Activated T-helper 1 cell treated with anti-CD3 and anti-CD28 coated beads, Interleukin-12 subunit alpha, Interleukin-12 subunit beta, Interleukin-2, Interleukin-4 antibody, amounts not matched to agents 30 ng/mL and 10 ng/mL and 1 ng/mL, durations not matched to agents 14 hours and 24 hours and 36 hours (primary cell): ENCODE measurements at regions not wholly inside any gene's neighbourhood (a gene's known extent, or its start where the extent isn't known, plus 50 kb on each side); places are given as distances from the start of the nearest gene placed in this dataset.

Experiments used
- DNase-seq: peaks from one replicate; pipeline ENCODE4 v3.0.0; 2021; ENCODE audit warnings: low spot score
- H3K27ac Mint-ChIP-seq: one replicate; pipeline ENCODE4 v1.8.0; 2021; ENCODE audit warnings: mild to moderate bottlenecking, mixed read lengths
- H3K27me3 Mint-ChIP-seq: one replicate; pipeline ENCODE4 v1.8.0; 2022; ENCODE audit warnings: mild to moderate bottlenecking, moderate library complexity, mixed read lengths; ENCODE audit not compliant: insufficient read depth
- H3K36me3 Mint-ChIP-seq: one replicate; pipeline ENCODE4 v1.8.0; 2021; ENCODE audit warnings: low read depth, mixed read lengths
- H3K4me1 Mint-ChIP-seq: one replicate; pipeline ENCODE4 v1.8.0; 2021; ENCODE audit warnings: low read depth, mixed read lengths
- H3K4me3 Mint-ChIP-seq: one replicate; pipeline ENCODE4 v1.8.0; 2021; ENCODE audit warnings: mild to moderate bottlenecking, moderate library complexity, mixed read lengths
- H3K9me3 Mint-ChIP-seq: one replicate; pipeline ENCODE4 v1.8.0; 2021; ENCODE audit warnings: mixed read lengths
- intact Hi-C: fragments of 100-400 bp; cut with micrococcal nuclease; formaldehyde crosslinking; loops from one replicate; pipeline ENCODE4 v1.15.1; 2024

DNA sequence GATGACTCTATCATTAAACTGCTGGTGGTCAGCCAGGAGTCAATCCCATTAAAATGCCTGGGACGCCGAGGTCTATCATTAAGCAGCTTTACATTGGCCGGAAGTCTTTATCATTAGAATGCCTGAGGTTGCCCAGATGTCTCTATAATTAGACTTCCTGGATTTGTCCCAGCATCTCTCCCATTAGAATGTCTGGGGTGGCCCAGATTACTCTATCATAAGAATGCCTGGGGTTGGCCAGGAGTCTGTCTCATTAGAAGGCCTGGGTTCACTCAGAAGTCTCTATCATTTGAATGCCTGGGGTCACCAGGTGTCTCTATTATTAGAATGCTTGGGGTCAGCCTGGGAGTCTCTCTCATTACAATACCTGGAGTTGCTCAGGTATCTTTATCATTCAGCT lies 2227.2 kb downstream of the TP53TG3F start:
- Mint-ChIP-seq H3K36me3 (no peaks in the 10 kb centered on the region), H3K9me3 (peaks cover 70% of the 10 kb centered on the region)

DNA sequence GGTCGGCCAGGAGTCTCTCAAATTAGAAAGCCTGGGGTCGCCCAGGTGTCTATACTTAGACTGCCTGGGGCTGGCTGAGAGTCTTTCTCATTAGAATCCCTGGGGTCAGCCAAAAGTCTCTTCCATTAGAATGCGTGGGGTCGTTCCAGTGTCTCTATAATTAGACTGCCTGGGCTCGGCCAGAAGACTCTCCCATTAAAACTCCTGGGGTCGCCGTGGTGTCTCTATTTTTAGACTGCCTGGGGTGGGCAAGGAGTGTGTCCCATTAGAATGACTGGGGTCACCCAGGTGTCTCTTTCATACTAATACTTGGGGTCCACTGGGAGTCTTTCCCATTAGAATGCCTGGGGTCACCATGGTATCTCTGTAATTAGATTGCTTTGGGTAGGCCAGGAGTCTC lies 2227.7 kb downstream of the TP53TG3F start:
- Mint-ChIP-seq H3K9me3 (peaks cover 75% of the 10 kb centered on the region), H3K27ac (no peak overlapping the region), H3K4me1 (no peaks in the 10 kb centered on the region), H3K4me3 (no peak overlapping the region), H3K36me3 (no peaks in the 10 kb centered on the region), H3K27me3 (no peaks in the 10 kb centered on the region)
- DNase-seq = no peak
- intact Hi-C loops = no loop called here

More for the DNA sequence above, 2227.2 kb downstream of the TP53TG3F start:
- no peaks in the 10 kb centered on the region for H3K27me3 Mint-ChIP-seq
- H3K4me3 Mint-ChIP-seq = no peak overlapping the region
- no peak for DNase-seq
- no peaks in the 10 kb centered on the region for H3K4me1 Mint-ChIP-seq
- intact Hi-C loops = no loop called here
- H3K27ac Mint-ChIP-seq = no peak overlapping the region

DNA sequence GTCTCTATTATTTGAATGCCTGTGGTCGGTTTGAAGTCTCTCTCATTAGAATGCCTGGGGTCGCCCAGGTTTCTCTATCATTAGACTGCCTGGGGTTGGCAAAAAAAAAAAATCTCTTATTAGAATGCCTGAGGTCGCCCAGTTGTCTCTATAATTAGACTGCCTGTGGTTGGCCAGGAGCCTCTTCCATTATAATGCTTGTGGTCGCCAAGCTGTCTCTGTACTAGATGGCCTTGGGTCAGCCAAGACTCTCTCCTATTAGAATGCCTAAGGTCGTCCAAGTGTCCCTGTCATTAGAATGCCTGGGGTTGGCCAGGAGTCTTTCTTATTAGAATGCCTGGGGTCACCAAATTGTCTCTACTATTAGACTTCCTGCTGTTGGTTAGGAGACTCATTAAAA lies 2228.4 kb downstream of the TP53TG3F start:
- Mint-ChIP-seq H3K27ac (no peak overlapping the region), H3K4me1 (no peaks in the 10 kb centered on the region), H3K27me3 (no peaks in the 10 kb centered on the region), H3K4me3 (no peak overlapping the region), H3K9me3 (peaks cover 82% of the 10 kb centered on the region), H3K36me3 (no peaks in the 10 kb centered on the region)
- intact Hi-C loops = no loop called here
- DNase-seq = no peak

DNA sequence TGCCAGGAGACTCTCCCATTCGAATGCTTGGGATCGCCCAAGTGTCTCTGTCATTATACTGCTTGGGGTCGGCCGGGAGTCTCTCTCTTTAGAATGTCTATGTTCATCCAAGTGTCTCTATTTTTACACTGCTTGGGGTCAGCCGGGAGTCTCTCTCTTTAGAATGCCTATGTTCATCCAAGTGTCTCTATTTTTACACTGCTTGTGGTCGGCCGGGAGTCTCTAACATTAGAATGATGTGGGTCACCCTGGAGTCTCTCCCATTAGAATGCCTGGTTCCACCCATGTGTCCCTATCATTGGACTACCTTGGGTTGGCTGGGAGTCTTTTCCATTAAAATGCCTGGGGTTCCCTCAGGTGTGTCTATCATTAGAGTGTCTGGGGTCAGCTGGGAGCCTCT lies 2230.4 kb downstream of the TP53TG3F start:
- Mint-ChIP-seq H3K36me3 (no peaks in the 10 kb centered on the region), H3K9me3 (peaks cover 93% of the 10 kb centered on the region), H3K4me1 (no peaks in the 10 kb centered on the region), H3K27ac (no peak overlapping the region), H3K4me3 (no peak overlapping the region), H3K27me3 (no peaks in the 10 kb centered on the region)
- intact Hi-C loops = loop anchor here (10.0 kb wide), 1 partner anchor 55 kb away; no protein-coding TSS in a partner anchor
- DNase-seq = no peak

DNA sequence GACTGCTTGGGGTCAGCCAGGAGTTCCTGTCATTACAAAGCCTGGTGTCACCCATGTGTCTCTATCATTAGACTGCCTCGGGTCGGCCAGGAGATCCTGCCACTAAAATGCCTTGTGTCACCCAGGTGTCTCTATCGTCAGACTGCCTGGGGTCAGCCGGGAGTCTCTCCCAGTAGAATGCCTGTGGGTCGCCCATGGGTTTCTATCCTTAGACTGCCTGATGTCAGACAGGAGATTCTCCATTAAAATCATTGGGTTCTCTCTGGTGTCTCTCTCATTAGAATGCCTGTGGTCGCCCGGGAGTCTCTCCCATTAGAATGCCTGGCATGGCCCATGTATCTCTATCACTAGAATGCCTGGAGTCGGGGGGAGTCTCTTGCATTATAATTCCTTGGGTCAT lies 2231.0 kb downstream of the TP53TG3F start:
- H3K27ac Mint-ChIP-seq = no peak overlapping the region
- H3K27me3 Mint-ChIP-seq = no peaks in the 10 kb centered on the region
- H3K4me1 Mint-ChIP-seq = no peaks in the 10 kb centered on the region
- H3K36me3 Mint-ChIP-seq = no peaks in the 10 kb centered on the region
- H3K9me3 Mint-ChIP-seq = peaks cover 97% of the 10 kb centered on the region
- DNase-seq = no peak
- intact Hi-C loops = loop anchor here (10.0 kb wide), 1 partner anchor 56 kb away; no protein-coding TSS in a partner anchor
- H3K4me3 Mint-ChIP-seq = no peak overlapping the region

DNA sequence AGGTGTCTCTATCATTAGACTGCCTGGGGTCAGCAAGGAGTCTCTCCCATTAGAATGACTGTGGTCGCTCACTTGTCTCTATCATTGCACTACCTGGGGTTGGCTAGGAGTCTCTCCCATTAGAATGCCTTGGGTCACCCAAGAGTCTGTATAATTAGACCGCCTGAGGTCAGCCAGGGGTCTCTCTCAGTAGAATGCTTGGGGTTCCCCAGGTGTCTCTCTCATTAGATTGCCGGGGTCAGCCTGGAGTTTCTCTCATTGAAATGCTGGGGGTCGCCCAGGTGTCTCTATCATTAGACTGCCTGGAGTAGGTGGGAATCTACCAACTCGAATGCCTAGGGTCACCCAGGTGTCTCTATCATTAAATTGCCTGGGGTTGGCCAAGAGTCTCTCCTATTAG lies 2231.6 kb downstream of the TP53TG3F start:
- DNase-seq = no peak
- no peaks in the 10 kb centered on the region for H3K27me3 Mint-ChIP-seq
- no peaks in the 10 kb centered on the region for H3K36me3 Mint-ChIP-seq
- no peaks in the 10 kb centered on the region for H3K4me1 Mint-ChIP-seq
- peaks cover 94% of the 10 kb centered on the region for H3K9me3 Mint-ChIP-seq
- no peak overlapping the region for H3K4me3 Mint-ChIP-seq
- H3K27ac Mint-ChIP-seq = no peak overlapping the region
- intact Hi-C loops = loop anchor here (10.0 kb wide), 1 partner anchor 56 kb away; no protein-coding TSS in a partner anchor

DNA sequence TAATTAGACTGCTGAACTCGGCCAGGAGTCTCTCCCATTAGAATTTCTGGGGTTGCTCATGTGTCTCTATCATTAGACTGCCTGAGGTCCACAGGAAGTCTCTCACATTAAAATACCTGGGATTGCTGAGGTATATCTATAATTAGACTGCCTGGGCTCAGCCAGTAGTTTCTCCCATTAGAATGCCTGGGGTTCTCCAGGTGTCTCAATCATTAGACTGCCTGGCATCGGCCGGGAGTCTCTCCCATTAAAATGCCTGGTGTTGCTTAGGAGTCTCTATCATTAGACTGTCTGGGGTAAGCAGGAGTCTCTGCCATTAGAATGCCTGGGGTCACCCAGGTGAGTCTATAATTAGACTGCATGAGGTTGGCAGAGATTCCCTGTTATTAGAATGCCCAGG lies 2233.4 kb downstream of the TP53TG3F start:
- Mint-ChIP-seq H3K4me3 (no peak overlapping the region), H3K27me3 (no peaks in the 10 kb centered on the region), H3K9me3 (peaks cover 84% of the 10 kb centered on the region), H3K27ac (no peak overlapping the region), H3K4me1 (no peaks in the 10 kb centered on the region), H3K36me3 (no peaks in the 10 kb centered on the region)
- intact Hi-C loops = loop anchor here (10.0 kb wide), 1 partner anchor 58 kb away; no protein-coding TSS in a partner anchor
- DNase-seq = no peak

DNA sequence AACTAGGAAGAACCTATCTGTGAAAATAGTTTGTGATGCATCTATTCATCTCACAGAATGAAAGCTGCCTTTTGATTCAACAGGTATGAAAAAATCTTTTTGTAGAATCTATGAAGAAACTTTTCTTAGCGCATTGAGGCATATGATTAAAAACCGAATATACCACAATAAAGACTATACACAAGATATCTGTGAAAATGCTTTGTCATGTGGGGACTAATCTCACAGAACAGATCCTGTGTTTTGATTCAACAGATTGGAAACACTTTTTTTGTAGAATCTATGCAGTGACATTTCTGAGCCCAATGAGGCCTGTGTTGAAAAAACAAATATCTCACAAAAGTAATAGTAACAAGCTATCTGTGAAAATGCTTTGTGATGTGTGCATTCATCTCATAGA lies 2247.5 kb downstream of the TP53TG3F start:
- Mint-ChIP-seq H3K4me3 (no peak overlapping the region), H3K27me3 (no peaks in the 10 kb centered on the region), H3K27ac (no peak overlapping the region), H3K4me1 (no peaks in the 10 kb centered on the region), H3K9me3 (peaks cover 28% of the 10 kb centered on the region), H3K36me3 (no peaks in the 10 kb centered on the region)
- intact Hi-C loops = no loop called here
- DNase-seq = no peak

DNA sequence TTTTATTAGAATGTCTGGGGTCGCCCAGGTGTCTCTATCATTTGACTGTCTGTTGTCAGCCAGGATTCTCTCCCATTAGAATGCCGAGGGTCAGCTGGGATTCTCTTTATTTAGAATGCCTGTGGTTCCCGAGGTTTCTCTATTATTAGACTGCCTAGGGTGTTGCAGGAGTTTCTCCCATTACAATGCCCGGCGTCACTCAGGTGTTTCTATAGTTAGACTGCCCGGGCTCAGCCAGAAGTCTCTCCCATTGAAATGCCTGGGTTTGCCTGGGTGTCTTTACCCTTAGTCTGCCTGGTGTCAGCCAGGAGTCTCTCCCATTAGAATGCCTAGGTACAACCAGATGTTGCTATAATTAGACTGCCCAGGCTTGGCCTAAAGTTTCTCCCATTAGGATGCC lies 2252.0 kb downstream of the TP53TG3F start:
- Mint-ChIP-seq H3K36me3 (no peaks in the 10 kb centered on the region), H3K27ac (no peak overlapping the region), H3K9me3 (peaks cover 43% of the 10 kb centered on the region), H3K4me3 (no peak overlapping the region), H3K4me1 (no peaks in the 10 kb centered on the region), H3K27me3 (no peaks in the 10 kb centered on the region)
- intact Hi-C loops = no loop called here
- DNase-seq = no peak

DNA sequence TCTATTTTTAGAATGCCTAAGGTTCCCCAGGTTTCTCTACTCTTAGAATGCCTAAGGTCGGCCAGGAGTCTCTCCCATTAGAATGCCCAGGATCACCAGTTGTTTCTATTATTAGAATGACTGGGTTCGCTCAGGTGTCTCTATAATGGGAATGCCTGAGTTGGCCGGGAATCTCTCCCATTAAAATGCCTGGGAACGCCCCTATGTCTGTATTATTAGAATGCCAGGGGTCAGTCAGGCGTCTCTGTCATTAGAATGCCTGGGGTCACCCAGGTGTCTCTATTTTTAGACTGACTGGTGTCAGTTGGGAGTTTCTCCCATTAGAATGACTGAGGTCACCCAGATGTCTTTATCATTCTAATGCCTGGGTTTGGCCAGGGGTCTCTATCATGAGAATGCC lies 2252.5 kb downstream of the TP53TG3F start:
- intact Hi-C loops = no loop called here
- no peaks in the 10 kb centered on the region for H3K4me1 Mint-ChIP-seq
- H3K4me3 Mint-ChIP-seq = no peak overlapping the region
- H3K27me3 Mint-ChIP-seq = no peaks in the 10 kb centered on the region
- DNase-seq = no peak
- H3K27ac Mint-ChIP-seq = no peak overlapping the region
- H3K9me3 Mint-ChIP-seq = peaks cover 43% of the 10 kb centered on the region
- no peaks in the 10 kb centered on the region for H3K36me3 Mint-ChIP-seq

DNA sequence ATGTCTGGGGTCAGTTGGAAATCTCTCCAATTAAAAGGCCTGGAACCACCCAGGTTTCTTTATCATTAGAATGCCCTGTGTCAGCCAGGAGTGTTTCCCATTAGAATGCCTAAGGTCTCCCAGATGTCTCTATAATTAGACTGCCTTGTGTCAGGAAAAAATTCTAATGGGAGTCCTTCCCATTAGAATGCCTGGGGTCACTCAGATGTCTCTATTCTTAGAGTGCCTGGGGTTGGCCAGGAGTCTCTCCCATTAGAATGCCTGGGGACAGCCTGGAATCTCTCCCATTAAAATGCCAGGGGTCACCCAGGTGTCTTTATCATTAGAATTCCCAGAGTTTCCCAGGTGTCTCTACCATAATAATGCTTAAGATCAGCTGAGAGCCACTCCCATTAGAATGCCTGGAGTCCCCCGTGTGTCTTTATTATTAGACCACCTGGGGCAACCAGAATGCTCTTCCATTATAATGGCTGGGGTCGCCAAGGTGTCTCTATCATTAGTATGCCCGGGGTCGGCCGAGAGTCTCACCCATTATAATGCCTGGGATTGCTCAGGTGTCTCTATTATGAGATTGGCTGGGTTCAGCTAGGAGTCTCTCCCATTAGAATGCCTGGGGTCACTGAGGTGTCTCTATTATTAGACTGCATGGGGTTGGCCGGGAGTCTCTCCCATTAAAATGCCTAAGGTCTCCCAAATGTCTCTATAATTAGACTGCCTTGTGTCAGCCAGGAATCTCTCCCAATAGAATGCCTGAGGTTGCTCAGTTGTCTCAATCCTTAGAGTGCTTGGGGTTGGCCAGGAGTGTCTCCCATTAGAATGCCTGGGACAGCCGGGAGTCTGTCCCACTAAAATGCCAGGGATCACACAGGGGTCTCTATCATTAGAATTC lies 2254.6 kb downstream of the TP53TG3F start:
- Mint-ChIP-seq H3K36me3 (no peaks in the 10 kb centered on the region), H3K9me3 (peaks cover 51% of the 10 kb centered on the region), H3K4me3 (no peak overlapping the region), H3K27me3 (no peaks in the 10 kb centered on the region), H3K27ac (no peak overlapping the region), H3K4me1 (no peaks in the 10 kb centered on the region)
- intact Hi-C loops = no loop called here
- no peak for DNase-seq

DNA sequence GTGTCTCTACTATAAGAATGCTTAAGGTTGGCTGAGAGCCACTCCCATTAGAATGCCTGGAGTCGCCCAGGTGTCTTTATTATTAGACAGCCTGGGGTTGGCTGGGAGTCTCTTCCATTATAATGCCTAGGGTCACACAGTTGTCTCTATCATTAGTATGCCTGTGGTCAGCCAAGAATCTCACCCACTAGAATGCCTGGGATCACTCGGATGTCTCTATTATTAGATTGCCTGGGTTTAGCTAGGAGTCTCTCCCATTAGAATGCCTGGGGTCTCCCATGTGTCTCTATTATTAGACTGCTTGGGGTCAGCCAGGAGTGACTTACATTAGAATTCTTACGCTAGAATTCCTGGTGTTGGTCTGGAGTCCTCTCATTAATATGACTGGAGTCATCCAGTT lies 2255.3 kb downstream of the TP53TG3F start:
- Mint-ChIP-seq H3K27ac (no peak overlapping the region), H3K4me1 (no peaks in the 10 kb centered on the region), H3K27me3 (no peaks in the 10 kb centered on the region), H3K36me3 (no peaks in the 10 kb centered on the region), H3K4me3 (no peak overlapping the region), H3K9me3 (peaks cover 58% of the 10 kb centered on the region)
- intact Hi-C loops = no loop called here
- DNase-seq = no peak

DNA sequence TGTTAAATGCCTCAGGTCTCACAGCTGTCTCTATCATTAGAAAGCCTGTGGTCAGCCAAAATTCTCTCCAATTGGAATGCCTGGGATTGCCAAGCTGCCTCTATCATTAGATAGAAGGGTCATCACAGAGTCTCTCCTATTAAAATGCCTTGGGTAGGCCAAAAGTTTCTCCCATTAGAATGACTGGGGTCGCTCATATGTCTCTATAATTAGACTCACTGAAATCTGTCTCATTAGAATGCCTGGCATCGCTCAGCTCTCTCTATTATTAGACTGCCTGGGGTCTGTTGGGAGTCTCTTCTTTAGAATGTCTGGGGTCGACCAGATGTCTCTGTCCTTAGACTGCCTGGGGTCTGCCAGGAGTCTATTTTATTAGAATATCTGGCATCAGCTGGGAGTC lies 2265.1 kb downstream of the TP53TG3F start:
- intact Hi-C loops = no loop called here
- H3K27ac Mint-ChIP-seq = no peak overlapping the region
- no peaks in the 10 kb centered on the region for H3K4me1 Mint-ChIP-seq
- no peaks in the 10 kb centered on the region for H3K27me3 Mint-ChIP-seq
- H3K36me3 Mint-ChIP-seq = no peaks in the 10 kb centered on the region
- H3K9me3 Mint-ChIP-seq = peaks cover 79% of the 10 kb centered on the region
- no peak for DNase-seq
- H3K4me3 Mint-ChIP-seq = no peak overlapping the region
